CD4-positive, alpha-beta T cell treated with Interleukin-4 for 4 hours (primary cell): ENCODE measurements at regions not wholly inside any gene's neighbourhood (a gene's known extent, or its start where the extent isn't known, plus 50 kb on each side); places are given as distances from the start of the nearest gene placed in this dataset.

ENCODE experiments used
- DNase-seq: peaks from one replicate; pipeline ENCODE4 v3.0.0-alpha.2; 2020

DNA sequence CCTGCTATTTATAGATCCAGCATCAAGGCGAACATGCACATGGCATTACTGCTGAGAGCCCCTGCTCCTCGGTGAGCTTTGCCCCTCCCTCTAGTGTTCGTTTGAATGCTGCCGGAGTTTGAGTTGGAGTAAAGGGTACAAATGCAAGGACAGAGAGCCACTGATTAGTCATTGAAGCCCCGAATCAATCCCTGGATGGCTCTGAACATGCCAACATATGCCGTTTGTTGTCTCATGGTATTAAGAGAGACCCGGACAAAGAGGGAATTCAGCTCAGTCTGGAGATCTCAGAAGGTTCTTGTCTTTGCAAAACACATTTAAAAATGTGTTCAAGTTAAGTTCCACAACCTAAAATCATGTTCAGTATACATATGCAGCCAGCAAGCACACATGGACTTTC, 789.2 kb upstream of the NR2F2 start:
- DNase-seq: no peak

DNA sequence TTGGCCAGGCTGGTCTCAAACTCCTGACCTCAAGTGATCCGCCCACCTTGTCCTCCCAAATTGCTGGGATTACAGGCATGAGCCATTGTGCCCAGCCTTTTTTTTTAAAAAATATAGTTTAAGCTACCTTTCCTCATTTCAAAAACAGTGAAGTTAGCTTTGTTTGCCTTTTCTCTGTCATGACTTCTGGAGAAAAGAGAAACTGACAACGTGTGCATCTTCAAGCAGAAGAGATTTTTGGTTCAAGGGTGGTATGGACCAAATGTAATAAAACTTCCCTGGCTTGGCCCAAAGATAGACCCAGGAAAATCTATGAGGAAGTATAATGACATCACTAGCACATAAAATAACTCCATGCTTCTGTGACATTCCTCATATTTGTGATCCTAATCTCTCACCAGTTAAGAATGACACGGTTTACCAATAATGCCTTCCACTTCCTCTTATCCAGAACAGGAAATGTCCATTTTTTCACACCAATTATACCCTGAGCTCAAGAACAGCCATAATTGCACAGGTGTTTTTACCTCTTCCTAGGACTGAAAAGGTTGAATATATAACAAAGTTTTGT, 781.2 kb upstream of the NR2F2 start:
- DNase-seq: no peak

DNA sequence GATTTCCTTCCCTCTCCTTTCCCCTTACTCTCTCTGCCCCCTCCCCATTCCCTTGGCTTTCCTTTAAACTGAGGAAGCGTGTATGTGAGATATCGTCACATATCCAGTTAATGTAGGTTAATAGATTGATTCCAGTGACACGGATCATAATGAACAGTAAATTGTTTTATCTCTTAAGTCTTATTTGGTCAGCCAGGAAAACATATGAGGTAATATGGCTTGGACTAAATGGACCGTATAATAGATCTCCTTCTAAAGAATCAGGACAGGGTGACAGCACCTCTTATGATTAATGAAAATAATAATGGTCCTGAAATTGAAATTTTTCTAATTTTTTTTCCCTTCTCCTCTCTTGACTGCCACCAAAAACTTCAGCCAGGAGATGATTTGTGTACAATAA, 779.8 kb upstream of the NR2F2 start:
- no peak for DNase-seq

DNA sequence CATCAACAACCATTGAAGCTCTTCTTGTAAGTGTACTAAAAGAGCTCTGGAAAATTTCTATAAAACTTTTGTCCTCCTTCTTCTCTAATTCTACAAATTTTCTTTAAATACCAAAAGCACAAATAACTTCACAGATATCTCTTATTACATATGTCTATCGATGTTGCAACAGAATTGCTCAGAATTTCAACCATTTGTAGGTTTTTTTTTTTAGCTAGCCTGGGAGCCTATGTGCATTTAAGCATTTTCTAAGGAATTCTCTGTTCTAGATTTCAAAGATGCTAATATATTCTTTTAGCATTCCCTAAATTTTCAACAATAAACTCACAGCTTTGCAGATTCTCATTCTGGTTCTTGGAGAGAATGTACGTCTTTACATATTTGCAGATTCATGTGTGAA, 774.3 kb upstream of the NR2F2 start:
- no peak for DNase-seq

DNA sequence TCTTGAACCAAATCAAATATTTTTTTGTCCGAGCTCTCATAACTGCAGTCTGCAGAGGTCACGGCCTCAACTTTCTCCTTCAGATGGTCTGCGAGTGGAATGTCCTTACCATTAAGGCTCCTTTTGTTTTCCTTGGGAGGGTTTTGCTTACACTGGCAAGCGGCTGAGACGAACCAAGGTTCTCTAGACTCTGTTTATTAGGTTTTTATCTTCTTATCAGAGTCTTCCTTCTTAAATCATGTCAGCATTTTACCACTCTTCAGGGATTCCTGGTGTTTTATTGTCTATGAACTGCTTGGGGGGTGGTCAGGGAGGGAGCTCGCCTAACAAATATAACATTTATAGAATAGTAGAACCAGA, 773.7 kb upstream of the NR2F2 start:
- DNase-seq: no peak

DNA sequence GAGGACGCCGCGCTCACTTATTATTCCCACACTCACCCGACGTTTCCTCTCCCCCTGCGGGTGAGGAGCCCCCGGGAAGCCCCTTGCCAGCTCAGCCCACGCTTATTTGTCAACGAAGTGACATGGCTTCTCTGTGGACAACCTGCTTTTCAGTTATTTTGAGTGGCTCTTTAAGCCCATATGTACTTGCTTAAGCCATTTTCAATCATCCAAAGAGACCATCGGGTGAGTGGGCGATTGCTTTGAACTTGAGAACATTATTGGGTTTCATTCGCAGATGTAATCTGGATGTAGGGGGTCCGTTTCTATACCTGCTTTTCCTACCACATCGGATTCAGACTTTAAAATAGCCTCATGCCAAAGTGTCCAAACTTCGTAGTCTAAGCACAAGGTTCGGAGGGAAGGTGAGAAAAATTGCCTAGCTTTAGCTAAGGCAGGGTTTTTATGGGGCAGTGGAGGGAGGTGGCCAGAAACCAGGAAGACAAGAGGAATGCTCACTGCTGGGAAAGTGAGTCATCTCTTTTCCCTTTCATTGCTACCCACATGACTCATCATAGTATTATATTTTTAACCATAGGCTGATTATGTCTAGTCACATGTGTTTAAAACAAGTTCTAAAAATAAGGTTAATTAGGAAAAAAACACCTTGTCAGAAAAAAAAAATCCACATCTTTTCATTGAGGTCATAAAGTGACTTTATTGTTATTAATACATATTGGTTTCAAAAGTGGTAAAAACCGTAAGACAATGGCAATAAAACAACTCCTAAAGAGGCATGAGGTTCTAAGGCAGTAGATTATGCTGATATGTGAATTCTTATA, 773.1 kb upstream of the NR2F2 start:
- DNase-seq: no peak

DNA sequence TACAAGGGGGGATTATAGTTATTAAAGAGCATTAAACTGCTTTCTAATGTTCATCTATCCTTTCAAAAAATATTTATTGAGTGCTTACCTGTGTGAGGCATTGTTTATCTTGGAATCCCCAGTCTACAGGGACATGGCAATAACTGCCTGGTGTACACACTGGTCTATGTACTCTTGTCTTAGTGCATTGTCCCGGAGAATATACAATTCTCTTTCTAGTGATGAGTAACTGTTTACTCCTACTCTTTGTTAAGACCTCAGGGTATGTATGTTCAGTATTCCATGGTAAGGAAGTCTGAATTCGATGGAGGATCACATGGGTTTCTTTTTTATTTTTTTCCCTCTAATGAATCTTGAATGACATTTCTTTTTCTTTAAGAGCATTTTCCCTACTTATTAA, 772.4 kb upstream of the NR2F2 start:
- no peak for DNase-seq

DNA sequence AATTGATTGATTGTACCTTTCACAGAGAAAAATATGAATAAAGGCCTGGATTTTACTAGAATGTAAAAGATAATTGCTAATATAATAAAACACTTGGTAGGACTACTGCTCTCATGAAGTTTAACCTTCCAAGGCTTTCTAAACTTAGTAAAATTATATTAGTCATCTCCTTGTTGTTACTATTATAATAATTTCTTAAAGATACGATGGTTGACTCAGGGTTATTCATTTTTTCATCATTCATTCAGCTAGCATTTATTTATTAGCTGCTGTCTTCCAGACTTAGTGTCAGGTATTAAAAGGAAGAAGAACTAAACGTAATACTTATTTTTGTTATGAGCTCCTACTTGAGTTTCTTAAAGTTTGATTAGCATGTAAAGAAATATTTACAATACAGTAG, 771.6 kb upstream of the NR2F2 start:
- DNase-seq: no peak

DNA sequence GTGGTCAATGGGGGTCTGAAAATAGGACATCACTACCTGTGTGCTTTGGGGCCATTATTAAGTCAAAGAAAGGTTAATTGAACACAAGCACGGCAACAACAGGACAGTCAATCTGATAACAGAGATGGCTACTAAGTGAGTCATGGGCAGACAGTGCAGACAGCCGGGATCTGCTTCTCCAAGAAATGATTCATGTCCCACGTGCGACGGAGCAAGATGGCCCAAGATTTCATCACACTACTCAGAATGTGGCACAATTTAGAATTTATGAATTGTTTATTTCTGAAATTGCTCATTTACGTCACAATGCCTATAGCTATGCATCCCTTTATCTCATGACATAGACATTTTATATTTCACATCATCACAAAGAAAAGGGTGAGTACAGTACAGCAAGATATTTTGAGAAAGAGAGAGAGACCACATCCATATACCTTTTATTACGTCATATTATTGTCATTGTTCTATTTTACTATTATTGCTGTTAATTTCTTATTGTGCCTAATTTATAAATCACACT, 770.6 kb upstream of the NR2F2 start:
- DNase-seq: no peak

DNA sequence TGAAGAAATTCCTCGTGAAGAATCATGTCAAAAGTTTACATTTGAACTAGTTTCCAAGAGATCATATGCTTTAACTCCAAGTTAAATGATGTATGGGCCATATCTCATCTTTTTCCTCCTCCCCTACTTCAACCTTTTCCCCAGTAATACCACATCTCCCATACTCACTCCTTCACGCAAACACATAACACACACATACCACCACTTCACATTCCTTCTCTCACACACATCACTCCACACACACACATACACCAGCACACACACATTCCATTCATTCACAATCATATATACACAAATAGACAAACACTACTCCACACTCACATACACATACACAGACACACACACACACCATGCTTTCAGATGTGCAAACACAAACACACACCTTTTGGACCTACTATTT, 769.0 kb upstream of the NR2F2 start:
- no peak for DNase-seq

DNA sequence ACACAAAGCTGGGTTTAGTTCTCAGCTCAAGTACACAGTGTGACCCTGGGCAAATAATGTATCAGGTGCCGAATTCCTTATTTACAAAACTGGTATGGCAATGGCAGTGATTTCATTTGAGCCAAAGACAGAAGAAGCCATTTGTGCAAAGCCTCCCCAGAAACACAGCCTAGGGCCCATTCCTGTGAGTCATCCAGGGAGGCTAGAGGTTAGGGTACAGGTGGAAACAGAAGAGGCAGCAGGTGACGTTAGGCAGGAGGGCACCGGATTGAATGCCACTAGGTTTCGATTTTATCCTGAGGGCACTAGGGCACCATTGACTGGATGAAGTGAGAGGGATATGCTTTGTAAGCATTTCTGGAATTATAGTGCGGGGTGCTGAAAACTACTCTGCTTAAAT, 766.9 kb upstream of the NR2F2 start:
- DNase-seq: no peak

DNA sequence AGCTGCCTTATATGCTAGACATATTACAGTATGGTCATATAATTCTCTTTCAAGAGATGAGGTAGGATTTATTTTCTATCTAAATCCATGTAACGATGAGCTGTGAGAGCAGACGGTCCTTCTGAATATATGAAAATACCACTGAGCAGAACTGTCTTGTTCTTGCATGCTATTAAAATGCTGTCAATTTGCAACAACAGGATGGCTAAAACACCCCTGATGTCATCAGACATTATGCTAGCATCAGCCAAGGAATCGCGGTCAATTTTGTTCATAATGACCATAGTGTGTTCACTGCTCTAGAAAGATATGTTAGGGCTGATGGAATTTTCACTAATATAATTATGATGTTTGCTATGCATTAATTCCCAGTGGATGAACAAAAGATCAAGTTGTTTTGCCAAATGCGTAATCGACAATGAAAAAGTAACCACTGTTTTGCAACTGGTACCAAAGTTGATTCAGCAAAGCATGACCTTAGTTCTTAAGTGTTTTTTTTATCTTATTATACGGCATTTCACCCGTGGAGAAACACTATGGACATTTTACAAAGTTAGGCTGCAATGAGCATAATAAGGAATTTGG, 765.4 kb upstream of the NR2F2 start:
- no peak for DNase-seq

DNA sequence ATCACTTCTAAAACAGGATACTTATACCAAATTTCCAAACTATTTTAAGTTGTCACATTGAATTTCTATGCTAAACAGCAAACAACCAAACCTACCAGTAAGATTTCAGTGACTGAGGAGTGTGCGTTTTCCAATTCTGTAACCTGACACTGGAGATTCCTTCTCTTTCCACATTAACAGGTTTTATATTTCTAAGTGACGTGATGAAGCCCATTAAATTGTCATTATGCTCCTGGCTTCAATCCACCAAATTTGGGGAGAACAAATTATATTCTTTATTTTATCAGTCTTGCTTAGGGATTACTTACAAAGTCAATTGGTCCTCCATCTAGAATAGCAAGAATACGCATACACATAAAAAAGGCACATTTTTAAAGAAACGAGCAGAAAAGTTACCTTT, 764.8 kb upstream of the NR2F2 start:
- DNase-seq: no peak

DNA sequence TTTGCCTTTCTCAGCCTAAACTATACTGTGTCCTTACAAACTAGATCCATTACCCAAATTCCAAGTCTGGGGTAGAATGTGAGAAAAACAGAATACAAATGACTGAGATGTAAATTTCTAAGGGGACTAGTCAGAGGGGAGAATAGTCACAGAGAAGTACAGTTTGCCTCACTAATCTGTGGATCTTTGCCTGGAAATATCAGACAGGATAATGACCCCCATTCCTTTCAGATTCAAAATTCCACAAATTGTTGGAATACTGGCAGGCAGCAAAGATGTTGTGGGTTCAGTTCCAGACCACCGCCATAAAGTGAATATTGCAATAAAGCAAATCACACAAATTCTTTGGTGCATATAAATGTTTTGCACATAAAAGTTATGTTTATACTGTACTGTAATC, 762.8 kb upstream of the NR2F2 start:
- DNase-seq: no peak

DNA sequence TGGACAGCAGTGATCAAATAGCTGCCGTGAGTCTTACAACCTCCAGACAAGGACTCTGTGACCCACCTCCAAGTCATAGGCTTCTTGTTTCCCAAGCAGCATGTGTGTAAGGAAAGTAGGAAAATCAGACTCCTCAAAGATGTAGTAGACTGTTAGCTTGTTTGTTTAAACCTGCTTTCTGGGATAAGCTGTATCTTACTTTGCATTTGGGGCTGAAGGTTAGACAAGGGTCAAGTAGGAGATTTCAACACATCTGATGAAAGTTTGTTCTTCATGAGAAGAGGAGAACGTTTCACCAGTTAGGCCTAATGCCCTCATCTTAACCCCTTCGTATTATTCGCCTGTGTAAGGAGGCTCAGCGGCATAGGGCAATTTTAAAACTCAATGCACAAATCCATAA, 756.4 kb upstream of the NR2F2 start:
- no peak for DNase-seq

DNA sequence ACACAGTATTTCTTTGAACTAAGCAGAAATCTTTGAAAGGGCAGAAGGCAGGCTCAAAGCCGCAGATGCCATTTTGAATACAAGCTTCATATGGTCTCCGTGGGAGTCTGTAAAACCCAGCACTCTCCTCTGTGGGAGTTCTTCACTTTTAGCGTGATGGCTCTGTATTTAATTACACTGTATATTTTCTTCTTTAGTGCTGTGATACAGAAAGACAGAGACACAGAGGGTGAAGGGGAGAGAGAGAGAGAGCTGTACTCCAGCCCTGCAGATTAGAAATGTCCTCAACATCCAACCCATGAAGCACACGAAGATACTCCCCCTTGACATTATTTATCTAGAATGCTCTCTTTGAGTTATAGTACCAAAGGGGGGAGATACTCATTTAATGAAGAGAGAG, 752.6 kb upstream of the NR2F2 start:
- DNase-seq: no peak

DNA sequence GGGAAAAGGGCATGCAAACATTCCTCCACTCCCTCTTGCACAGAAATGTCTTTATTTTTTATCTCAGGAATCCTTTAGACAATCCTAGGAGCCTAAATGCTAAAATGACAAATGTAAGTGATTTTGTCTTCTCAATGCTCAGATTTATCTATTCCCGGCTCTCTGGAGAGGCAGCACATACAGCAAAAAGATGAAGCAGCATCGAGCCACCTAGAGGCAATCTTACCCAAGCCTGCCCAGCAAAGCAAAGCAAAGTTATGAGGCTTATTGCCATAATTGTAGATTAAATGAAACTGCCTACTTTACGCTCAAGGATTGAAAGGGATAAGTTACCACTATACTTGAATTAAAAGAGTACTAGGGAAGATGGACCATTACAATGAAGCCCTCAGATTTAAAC, 750.4 kb upstream of the NR2F2 start:
- DNase-seq: no peak

DNA sequence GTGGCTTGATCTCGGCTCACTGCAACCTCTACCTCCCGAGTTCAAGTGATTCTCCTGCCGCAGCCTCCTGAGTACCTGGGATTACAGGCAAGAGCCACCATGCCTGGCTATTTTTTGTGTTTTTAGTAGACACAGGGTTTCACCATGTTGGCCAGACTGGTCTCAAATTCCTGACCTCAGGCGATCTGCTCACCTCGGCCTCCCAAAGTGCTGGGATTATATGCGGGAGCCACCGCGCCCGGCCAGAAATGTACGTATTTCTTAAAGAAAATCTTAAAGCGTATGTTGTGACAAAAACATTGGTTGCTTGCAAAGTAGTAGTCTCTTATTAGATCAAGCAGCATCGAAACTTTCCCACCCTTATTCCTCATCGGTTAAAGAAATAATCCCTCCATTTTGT, 748.9 kb upstream of the NR2F2 start:
- no peak for DNase-seq

DNA sequence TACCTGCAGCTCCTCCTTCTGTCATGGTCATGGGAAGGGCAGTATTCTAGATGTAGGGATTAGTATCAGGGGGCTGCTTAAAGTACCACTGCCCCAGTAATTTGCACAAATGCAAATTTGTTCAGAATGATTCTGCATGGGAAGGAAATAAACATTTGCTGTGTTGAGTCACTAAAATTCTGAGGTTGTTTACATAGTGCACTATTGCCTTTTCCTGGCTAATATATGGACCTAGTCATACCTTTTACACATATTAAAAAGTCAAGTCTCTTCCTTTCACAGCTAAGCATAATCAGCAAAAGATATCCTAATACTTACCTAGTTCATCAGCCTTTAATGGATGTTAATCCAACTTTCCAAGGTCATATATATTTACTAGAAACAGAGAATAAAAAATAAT, 746.4 kb upstream of the NR2F2 start:
- DNase-seq: no peak

DNA sequence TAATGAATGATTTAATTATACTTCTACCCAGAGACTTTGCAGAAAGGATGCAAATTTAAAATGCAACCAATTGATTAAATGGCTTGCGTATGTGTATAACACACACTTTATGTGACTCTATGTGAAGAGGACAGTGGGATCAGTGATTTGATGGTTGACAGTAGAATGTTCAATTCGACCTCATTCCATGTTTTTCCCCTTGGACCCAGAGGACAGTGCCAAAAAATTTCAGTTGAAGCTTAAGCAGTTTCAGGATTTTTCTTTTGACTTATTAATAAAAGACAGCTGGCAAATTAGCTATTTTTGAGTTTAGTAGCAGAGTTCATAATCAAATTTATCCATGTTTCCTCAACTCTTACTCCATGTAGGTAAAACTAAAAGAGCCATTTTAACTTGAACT, 742.4 kb upstream of the NR2F2 start:
- DNase-seq: no peak

DNA sequence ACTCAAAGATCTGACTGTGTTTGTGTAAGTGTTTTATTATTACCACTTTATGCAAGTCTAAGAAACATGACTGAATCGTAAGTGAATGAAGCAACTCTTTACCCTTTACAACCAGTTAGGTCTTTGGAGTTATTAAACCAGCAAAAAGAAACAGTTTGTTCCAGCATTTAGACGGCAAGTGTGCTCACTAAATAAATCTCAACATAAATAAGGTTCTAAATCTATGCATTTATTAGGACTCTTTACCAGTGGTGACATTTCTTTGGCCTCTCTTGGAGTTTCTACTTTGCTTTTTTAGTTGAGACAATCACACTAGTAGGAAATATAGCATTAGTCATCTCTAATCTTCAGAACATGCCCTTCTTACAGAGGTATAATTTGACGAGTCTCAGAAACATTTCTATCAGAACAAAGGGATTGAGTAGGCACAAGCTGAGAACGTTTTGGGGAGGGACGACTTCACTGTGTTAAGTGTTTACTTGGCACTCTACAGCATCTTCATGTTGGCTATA, 739.9 kb upstream of the NR2F2 start:
- DNase-seq: no peak

DNA sequence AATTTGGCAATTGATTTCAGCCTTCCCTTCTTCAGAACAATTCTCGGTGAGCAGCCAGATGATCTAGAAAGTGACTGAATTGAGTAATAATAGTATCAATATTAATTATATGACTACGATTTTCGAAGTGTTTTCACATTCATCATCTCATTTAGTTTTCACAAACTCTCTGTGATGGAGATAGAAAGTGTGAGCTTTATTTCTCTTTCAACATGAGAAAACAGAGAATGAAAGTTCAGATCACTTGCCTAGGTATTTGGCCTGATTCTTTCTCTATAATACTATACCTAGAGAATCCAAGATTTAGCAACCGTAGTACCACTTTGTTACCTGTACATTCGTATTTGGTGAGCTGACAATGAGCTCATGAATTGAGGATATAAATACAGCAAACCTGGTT, 739.2 kb upstream of the NR2F2 start:
- DNase-seq: no peak

DNA sequence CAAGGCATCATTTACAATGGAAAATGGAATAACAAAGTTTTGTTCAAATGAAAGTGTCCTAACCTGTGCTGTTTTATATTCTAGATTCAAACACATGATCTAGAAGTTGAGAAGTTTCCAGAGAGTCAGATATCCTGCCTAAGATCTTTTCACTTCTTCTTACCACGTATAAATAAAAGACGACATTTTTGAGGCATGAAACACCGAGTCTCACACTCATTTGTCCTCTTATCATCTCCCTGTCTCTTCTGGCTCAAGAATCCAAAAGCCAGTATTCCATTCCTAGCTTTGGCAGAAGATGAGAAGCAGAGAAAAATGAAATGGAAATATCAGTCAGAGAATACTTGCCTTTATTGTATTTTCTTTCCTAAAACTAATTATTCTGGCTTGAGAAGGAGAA, 738.6 kb upstream of the NR2F2 start:
- no peak for DNase-seq

DNA sequence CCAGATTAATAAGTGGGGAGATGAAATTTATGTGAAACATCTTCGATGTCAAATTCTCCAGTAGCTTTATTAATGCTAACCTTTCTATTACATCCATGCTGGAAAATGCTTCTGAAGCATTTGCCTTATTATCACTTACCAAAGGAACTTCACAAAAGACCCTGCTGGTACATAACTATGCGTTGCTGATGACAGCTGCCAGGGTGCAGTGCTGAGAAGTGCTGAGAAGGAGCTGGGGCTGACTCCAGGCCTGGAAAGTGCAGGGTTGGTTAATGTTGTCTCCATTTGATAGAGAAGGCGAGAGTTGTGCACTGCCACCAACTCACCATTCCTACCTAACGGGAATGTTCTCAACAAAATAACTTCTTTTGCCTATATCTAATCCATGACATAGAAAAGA, 736.0 kb upstream of the NR2F2 start:
- no peak for DNase-seq
